NCI-H526 (cell line): ENCODE measurements at regions not wholly inside any gene's neighbourhood (a gene's known extent, or its start where the extent isn't known, plus 50 kb on each side); places are given as distances from the start of the nearest gene placed in this dataset.
"Not testable (repeated sequence)": the region's sequence is repeated elsewhere in the genome, so short reads cannot be mapped to it uniquely, and the experiment has no call there.

Source experiments
- DNase-seq, 2 experiments: peaks; one replicate each; lab custom pipeline; 2025; lab: John Stamatoyannopoulos, UW

- DNase-seq = no peak
These were observed 100.4 kb upstream of the SATB2 start for GRCh38 chr2:199558156-199558555.

GRCh38 chr2:199556527-199557285, 99.0 kb upstream of the SATB2 start:
- no peak for DNase-seq

- no peak for DNase-seq
These were observed 96.3 kb upstream of the SATB2 start for GRCh38 chr2:199554026-199554425.

GRCh38 chr2:199552141-199552540, 94.4 kb upstream of the SATB2 start:
- DNase-seq = no peak

GRCh38 chr2:199543606-199544172, 86.0 kb upstream of the SATB2 start:
- no peak for DNase-seq

- no peak for DNase-seq
These were observed 77.9 kb upstream of the SATB2 start for GRCh38 chr2:199535445-199536177.

GRCh38 chr2:199533873-199534272, 76.1 kb upstream of the SATB2 start:
- DNase-seq = not testable (repeated sequence)

- DNase-seq = no peak
These were observed 69.3 kb upstream of the SATB2 start for GRCh38 chr2:199527071-199527470.

GRCh38 chr2:199524689-199525574, 67.2 kb upstream of the SATB2 start:
- no peak for DNase-seq

- no peak for DNase-seq
These were observed 51.7 kb upstream of the SATB2 start for GRCh38 chr2:199509403-199509802.
